H1 (cell line): ENCODE measurements at regions not wholly inside any gene's neighbourhood (a gene's known extent, or its start where the extent isn't known, plus 50 kb on each side); places are given as distances from the start of the nearest gene placed in this dataset.
"Not testable (repeated sequence)": the region's sequence is repeated elsewhere in the genome, so short reads cannot be mapped to it uniquely, and the experiment has no call there.

Experiments
- CTCF ChIA-PET: fragments of 300-600 bp; sonication (Branson Sonifier 250); formaldehyde crosslinking; loops from one replicate; lab custom pipeline; 2021; ENCODE audit not compliant: partially characterized antibody; lab: Charles Lee
- POLR2A ChIA-PET: fragments of 300-600 bp; sonication (Branson Sonifier 250); formaldehyde crosslinking; loops from one replicate; lab custom pipeline; 2021; ENCODE audit warnings: inconsistent platforms; ENCODE audit not compliant: partially characterized antibody; lab: Charles Lee
- DNase-seq, 2 experiments: peaks; one replicate each; pipeline versions ENCODE4 v3.0.0 to v3.0.0-alpha.2; 2010 to 2022; ENCODE audit warnings: low spot score in 2 of 2, low read depth in 1 of 2, mixed read lengths in 1 of 2
- FAIRE-seq: peaks from 2 replicates; lab custom pipeline; 2011; peaks lifted over from hg19 to GRCh38; lab: Jason Lieb, UNC
- H2AFZ ChIP-seq: 2 replicates; pipeline ENCODE4 v1.8.1; 2012; ENCODE audit warnings: low read length, inconsistent platforms
- H2AK5ac ChIP-seq: 2 replicates; pipeline ENCODE4 v1.6.1; 2013; ENCODE audit warnings: low read depth, low read length
- H2BK120ac ChIP-seq: replicated peaks from 2 replicates; pipeline ENCODE3; 2013; ENCODE audit warnings: low read depth, low read length, inconsistent platforms
- H2BK12ac ChIP-seq: 2 replicates; pipeline ENCODE4 v1.6.1; 2013; ENCODE audit warnings: low read depth, low read length
- H2BK15ac ChIP-seq: 2 replicates; pipeline ENCODE4 v1.6.1; 2013; ENCODE audit warnings: low read length
- H2BK20ac ChIP-seq: 2 replicates; pipeline ENCODE4 v1.6.1; 2013; ENCODE audit warnings: low read length
- H2BK5ac ChIP-seq: 2 replicates; pipeline ENCODE4 v1.6.1; 2013; ENCODE audit warnings: low read depth, low read length
- H3K14ac ChIP-seq: 2 replicates; pipeline ENCODE4 v1.6.1; 2013; ENCODE audit warnings: inconsistent platforms; ENCODE audit not compliant: insufficient read length
- H3K18ac ChIP-seq: 2 replicates; pipeline ENCODE4 v1.6.1; 2013; ENCODE audit warnings: low read length; ENCODE audit errors: extremely low read depth
- H3K23ac ChIP-seq: 2 replicates; pipeline ENCODE4 v1.6.1; 2013; ENCODE audit warnings: inconsistent platforms; ENCODE audit not compliant: insufficient read length
- H3K23me2 ChIP-seq: 2 replicates; pipeline ENCODE4 v1.6.1; 2013; ENCODE audit warnings: low read depth, low read length
- H3K27ac ChIP-seq: 2 replicates; pipeline ENCODE4 v1.6.1; 2011; ENCODE audit warnings: low read depth, low read length, inconsistent platforms
- H3K27me3 ChIP-seq, 4 experiments: replicated peaks in 1 of 4; 1 replicate in 1 of 4; 2 replicates in 3 of 4; pipeline versions ENCODE4 v1.6.1 to v1.8.1; 2011 to 2013; ENCODE audit warnings: low read length in 3 of 4, mild to moderate bottlenecking in 3 of 4, inconsistent platforms in 2 of 4, mixed read lengths in 2 of 4, moderate library complexity in 1 of 4; ENCODE audit not compliant: control insufficient read depth in 3 of 4, insufficient read depth in 3 of 4; ENCODE audit errors: extremely low read depth in 1 of 4
- H3K36me3 ChIP-seq, 4 experiments: 2 replicates each; pipeline versions ENCODE4 v1.6.1 to v1.8.1; 2011 to 2013; ENCODE audit warnings: mild to moderate bottlenecking in 4 of 4, low read length in 3 of 4, moderate library complexity in 2 of 4, control low read depth in 1 of 4, inconsistent platforms in 1 of 4; ENCODE audit not compliant: insufficient read depth in 4 of 4, control insufficient read depth in 2 of 4
- H3K4ac ChIP-seq: replicated peaks from 2 replicates; pipeline ENCODE3; 2013; ENCODE audit warnings: low read length, low read depth, mixed read lengths, inconsistent platforms; ENCODE audit not compliant: insufficient read length
- H3K4me1 ChIP-seq, 4 experiments: replicated peaks in 1 of 4; 1 replicate in 1 of 4; 2 replicates in 3 of 4; pipeline versions ENCODE4 v1.6.1 to v1.8.1; 2011 to 2013; ENCODE audit warnings: low read length in 3 of 4, inconsistent platforms in 2 of 4, mixed read lengths in 1 of 4; ENCODE audit not compliant: insufficient read depth in 4 of 4, control insufficient read depth in 3 of 4
- H3K4me2 ChIP-seq, 2 experiments: 2 replicates each; pipeline versions ENCODE4 v1.6.1 to v1.8.1; 2011 to 2013; ENCODE audit warnings: low read depth in 2 of 2, low read length in 2 of 2, control low read depth in 1 of 2, inconsistent platforms in 1 of 2, mild to moderate bottlenecking in 1 of 2; ENCODE audit not compliant: insufficient read depth in 1 of 2
- H3K4me3 ChIP-seq, 4 experiments: fragments of 200-600, 300-600 bp in 1 of 4; sonication (generic), shearing (Covaris generic), sonication (Bioruptor Twin) in 1 of 4; 2 replicates each; pipeline versions ENCODE4 v1.5.1 to v1.8.1; 2011 to 2016; ENCODE audit warnings: low read length in 4 of 4, low read depth in 3 of 4, control low read depth in 2 of 4, inconsistent platforms in 2 of 4, mild to moderate bottlenecking in 2 of 4, mixed read lengths in 1 of 4, moderate library complexity in 1 of 4; ENCODE audit not compliant: insufficient read depth in 2 of 4; ENCODE audit errors: extremely low read depth in 1 of 4
- H3K56ac ChIP-seq: replicated peaks from 2 replicates; pipeline ENCODE3; 2013; ENCODE audit warnings: low read depth, mild to moderate bottlenecking, mixed read lengths, low read length, inconsistent platforms; ENCODE audit not compliant: insufficient read length
- H3K79me1 ChIP-seq: 2 replicates; pipeline ENCODE4 v1.6.1; 2013; ENCODE audit warnings: low read depth, low read length, control low read depth
- H3K79me2 ChIP-seq, 2 experiments: 2 replicates each; pipeline versions ENCODE4 v1.6.1 to v1.8.1; 2012 to 2013; ENCODE audit warnings: low read length in 2 of 2, mild to moderate bottlenecking in 2 of 2, inconsistent platforms in 1 of 2; ENCODE audit not compliant: insufficient read depth in 2 of 2, control insufficient read depth in 1 of 2
- H3K9ac ChIP-seq, 4 experiments: replicated peaks in 1 of 4; 1 replicate in 1 of 4; 2 replicates in 3 of 4; pipeline versions ENCODE4 v1.6.1 to v1.8.1; 2011 to 2013; ENCODE audit warnings: low read depth in 3 of 4, low read length in 3 of 4, control low read depth in 2 of 4, mild to moderate bottlenecking in 2 of 4, moderate library complexity in 2 of 4, inconsistent platforms in 1 of 4; ENCODE audit errors: extremely low read depth in 1 of 4
- H3K9me3 ChIP-seq, 2 experiments: 2 replicates each; pipeline versions ENCODE4 v1.6.1 to v1.8.1; 2012 to 2013; ENCODE audit warnings: mild to moderate bottlenecking in 2 of 2, moderate library complexity in 2 of 2, control low read depth in 1 of 2, inconsistent platforms in 1 of 2, low read depth in 1 of 2, low read length in 1 of 2, mixed read lengths in 1 of 2; ENCODE audit not compliant: insufficient read depth in 2 of 2
- H4K20me1 ChIP-seq, 2 experiments: replicated peaks in 1 of 2; 2 replicates each; pipeline versions ENCODE3 to v1.8.1; 2011 to 2013; ENCODE audit warnings: inconsistent platforms in 2 of 2, low read length in 2 of 2, mild to moderate bottlenecking in 1 of 2; ENCODE audit not compliant: insufficient read depth in 2 of 2, control insufficient read depth in 1 of 2
- H4K5ac ChIP-seq: 2 replicates; pipeline ENCODE4 v1.6.1; 2013; ENCODE audit warnings: low read length, low read depth, mixed read lengths, inconsistent platforms; ENCODE audit not compliant: insufficient read length
- H4K8ac ChIP-seq: 2 replicates; pipeline ENCODE4 v1.8.0; 2013; ENCODE audit warnings: mild to moderate bottlenecking, moderate library complexity, low read length, inconsistent platforms; ENCODE audit not compliant: insufficient read depth; ENCODE audit errors: extremely low read depth
- H4K91ac ChIP-seq: replicated peaks from 2 replicates; pipeline ENCODE3; 2013; ENCODE audit warnings: low read length, mixed read lengths, inconsistent platforms; ENCODE audit not compliant: insufficient read length
- MAX ChIP-seq: IDR thresholded peaks from 2 replicates; pipeline ENCODE4 v1.6.1; 2012; ENCODE audit warnings: inconsistent platforms
- SIRT6 ChIP-seq: IDR thresholded peaks from one replicate; pipeline ENCODE4 v1.7.1; 2012; ENCODE audit warnings: low read length, inconsistent platforms
- WGBS, 2 experiments: shearing (Covaris generic) in 1 of 2; methylation state at CpG; one replicate each; pipeline versions ENCODE4 v1.1.6 to v1.1.7; 2013 to 2015; ENCODE audit warnings: low lambda C conversion rate in 2 of 2, mixed read lengths in 2 of 2, inconsistent platforms in 1 of 2, low coverage in 1 of 2, missing lambda C conversion rate in 1 of 2; ENCODE audit not compliant: insufficient replicate concordance in 2 of 2, insufficient coverage in 1 of 2, insufficient read length in 1 of 2; ENCODE audit errors: extremely low coverage in 1 of 2, missing lambda C conversion rate in 1 of 2; 5-methylcytosine and 5-hydroxymethylcytosine counted together

DNA sequence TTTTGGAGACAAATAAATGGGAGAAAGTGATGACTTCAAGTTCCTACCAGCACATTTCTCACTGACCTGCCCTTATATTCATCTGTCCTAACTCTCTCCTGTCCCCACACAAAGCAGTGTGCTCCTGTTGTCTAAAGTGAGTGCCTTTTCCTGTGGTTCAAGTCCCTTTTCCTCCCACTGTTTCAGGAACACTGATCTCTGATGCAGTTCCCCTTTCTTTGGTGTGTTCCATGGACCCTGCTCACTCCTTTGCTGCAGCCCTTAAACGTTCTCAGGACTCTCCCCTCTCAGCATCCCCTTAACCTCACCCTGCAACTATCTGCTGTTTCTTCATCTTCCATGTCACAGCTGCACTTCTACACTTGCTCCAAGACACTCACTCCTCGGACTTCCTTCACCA is 195.8 kb upstream of the ETV3 start:
- no peak for DNase-seq
- Histone ChIP-seq H3K18ac (no peak overlapping the region), H3K4me3 (no peak overlapping the region), H3K56ac (no peak overlapping the region), H2BK5ac (no peak overlapping the region; the same call in 1 of the 2 replicates), H3K36me3 (no peaks in the 10 kb centered on the region), H3K27ac (no peak overlapping the region), H3K27me3 (no peaks in the 10 kb centered on the region), H3K9me3 (0 out of 4 replicates have a peak, but pooled peaks cover 2% of the 10 kb centered on the region in 2 experiments), H4K5ac (no peak overlapping the region), H2AK5ac (no peak overlapping the region), H4K20me1 (no peaks in the 10 kb centered on the region), H3K9ac (no peak overlapping the region), H2BK20ac (no peak overlapping the region), H2BK120ac (no peak overlapping the region), H3K4ac (no peak overlapping the region), H3K79me2 (no peaks in the 10 kb centered on the region), H4K91ac (no peak overlapping the region), H4K8ac (no peak overlapping the region), H3K14ac (no peak overlapping the region), H3K79me1 (no peaks in the 10 kb centered on the region), H2BK12ac (no peak overlapping the region), H2AFZ (no peak overlapping the region), H3K23me2 (no peaks in the 10 kb centered on the region; the same call in 1 of the 2 replicates), H3K23ac (no peak overlapping the region), H3K4me1 (no peaks in the 10 kb centered on the region), H3K4me2 (no peak overlapping the region), H2BK15ac (no peak overlapping the region)
- ChIA-PET CTCF (interaction anchor here (1.5 kb wide), 1 partner anchor 37 kb away, joined by 4 read pairs; no protein-coding TSS in a partner anchor), POLR2A (no interaction called here)
- WGBS, 2 experiments, result 71% methylated on average over 2 of the region's 2 CpGs; no CpG with 5 or more reads in 1 of the 2 experiments
- TF ChIP-seq SIRT6, result no peak
- TF ChIP-seq MAX, result no peak
- FAIRE-seq, result no peak

DNA sequence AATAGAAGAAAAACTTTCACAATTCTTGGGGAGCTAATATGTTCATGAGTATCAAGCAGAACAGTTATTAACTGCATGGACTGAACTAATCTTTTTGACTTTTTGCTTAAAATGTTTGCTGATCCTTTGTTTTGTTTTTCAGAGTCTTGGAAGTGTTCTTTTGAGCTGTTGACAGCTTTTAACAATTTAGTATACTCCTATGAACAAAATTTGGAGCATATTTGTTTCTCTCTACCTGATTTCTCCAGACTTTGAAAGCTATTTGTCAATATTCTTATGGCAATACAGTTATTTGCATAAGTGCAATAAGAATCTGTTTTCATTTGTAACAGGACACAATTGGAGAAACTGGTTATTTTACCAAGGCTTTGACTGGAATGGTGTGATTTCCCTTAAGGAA is 192.0 kb upstream of the ETV3 start:
- H2BK15ac ChIP-seq, H2AK5ac ChIP-seq, H2AFZ ChIP-seq, H3K9ac ChIP-seq, H2BK12ac ChIP-seq, H3K9me3 ChIP-seq, H3K27ac ChIP-seq, H4K20me1 ChIP-seq, H2BK20ac ChIP-seq, H4K8ac ChIP-seq, H3K79me1 ChIP-seq, H2BK5ac ChIP-seq, H2BK120ac ChIP-seq, H3K4me1 ChIP-seq, H3K14ac ChIP-seq, H3K4me3 ChIP-seq, H3K56ac ChIP-seq, H4K91ac ChIP-seq, H3K79me2 ChIP-seq, FAIRE-seq, H3K18ac ChIP-seq, H3K23ac ChIP-seq, H3K4me2 ChIP-seq, H3K4ac ChIP-seq, H3K27me3 ChIP-seq, POLR2A ChIA-PET, H4K5ac ChIP-seq, H3K36me3 ChIP-seq, DNase-seq, H3K23me2 ChIP-seq: not testable (repeated sequence)
- CTCF ChIA-PET, result interaction anchor here (0.8 kb wide), 1 partner anchor 52 kb away, joined by 3 read pairs; no protein-coding TSS in a partner anchor
